OCI-LY7 (cell line): ENCODE measurements at regions not wholly inside any gene's neighbourhood (a gene's known extent, or its start where the extent isn't known, plus 50 kb on each side); places are given as distances from the start of the nearest gene placed in this dataset.

Source experiments
- CTCF ChIP-seq: fragments of 200-600 bp; sonication (generic); conservative IDR thresholded peaks from 2 replicates; pipeline ENCODE4 v1.5.1; 2014; ENCODE audit warnings: mild to moderate bottlenecking, antibody characterized with exemption, low read length, moderate library complexity, mixed read lengths
- EZH2phosphoT487 ChIP-seq: fragments of 200-600 bp; sonication (generic); IDR thresholded peaks from 2 replicates; pipeline ENCODE4 v1.6.1; 2018; ENCODE audit warnings: low read depth, borderline replicate concordance, mild to moderate bottlenecking, mixed run types, antibody characterized with exemption, low read length, moderate library complexity, mixed read lengths

DNA sequence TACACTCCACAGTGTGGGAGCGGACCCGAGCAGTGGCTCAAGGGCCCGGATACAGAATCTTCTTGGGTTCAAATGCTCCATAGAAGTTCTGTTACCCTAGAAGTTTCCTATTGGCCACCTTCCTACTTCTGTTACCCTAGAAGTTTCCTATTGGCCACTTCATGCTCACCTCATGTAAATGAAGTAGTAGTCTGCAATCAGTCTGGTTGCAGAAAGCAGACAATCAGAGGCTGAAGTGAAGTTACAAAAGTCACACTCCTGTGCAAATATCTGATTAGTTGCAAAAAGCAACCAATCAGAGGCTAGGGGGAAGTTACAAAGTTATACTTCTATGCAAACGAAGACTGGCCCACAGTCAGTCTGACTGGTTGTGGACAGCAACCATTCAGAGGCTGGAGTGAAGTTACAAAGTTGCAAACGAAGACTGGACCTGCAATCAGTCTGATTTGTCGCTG lies 77.8 kb upstream of the CPNE8 start:
- no peak for TF ChIP-seq CTCF
- no peak for TF ChIP-seq EZH2phosphoT487
